ENCODE measurements at regions not wholly inside any gene's neighbourhood (a gene's known extent, or its start where the extent isn't known, plus 50 kb on each side); places are given as distances from the start of the nearest gene placed in this dataset.

DNA sequence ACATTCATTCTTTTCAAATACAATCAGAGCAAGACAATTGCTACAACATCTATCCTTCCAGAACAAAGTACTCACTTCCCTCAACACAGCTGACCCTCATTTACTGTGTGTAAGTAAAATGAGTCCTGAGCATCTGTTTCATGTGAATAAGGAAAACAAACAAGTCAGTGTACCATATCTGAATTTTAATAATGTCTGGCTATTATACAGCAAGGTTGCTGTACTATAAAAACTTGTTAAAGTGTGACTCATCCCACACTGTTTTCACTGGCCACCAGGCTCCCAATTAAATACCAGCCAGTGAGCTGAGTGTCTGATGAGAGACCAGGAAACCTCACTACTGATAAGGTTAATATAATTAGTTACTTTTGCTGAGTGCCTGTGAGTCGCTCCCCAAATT, 339.8 kb downstream of the AGTPBP1 start:
- TF ChIP-seq, protein P1, sequence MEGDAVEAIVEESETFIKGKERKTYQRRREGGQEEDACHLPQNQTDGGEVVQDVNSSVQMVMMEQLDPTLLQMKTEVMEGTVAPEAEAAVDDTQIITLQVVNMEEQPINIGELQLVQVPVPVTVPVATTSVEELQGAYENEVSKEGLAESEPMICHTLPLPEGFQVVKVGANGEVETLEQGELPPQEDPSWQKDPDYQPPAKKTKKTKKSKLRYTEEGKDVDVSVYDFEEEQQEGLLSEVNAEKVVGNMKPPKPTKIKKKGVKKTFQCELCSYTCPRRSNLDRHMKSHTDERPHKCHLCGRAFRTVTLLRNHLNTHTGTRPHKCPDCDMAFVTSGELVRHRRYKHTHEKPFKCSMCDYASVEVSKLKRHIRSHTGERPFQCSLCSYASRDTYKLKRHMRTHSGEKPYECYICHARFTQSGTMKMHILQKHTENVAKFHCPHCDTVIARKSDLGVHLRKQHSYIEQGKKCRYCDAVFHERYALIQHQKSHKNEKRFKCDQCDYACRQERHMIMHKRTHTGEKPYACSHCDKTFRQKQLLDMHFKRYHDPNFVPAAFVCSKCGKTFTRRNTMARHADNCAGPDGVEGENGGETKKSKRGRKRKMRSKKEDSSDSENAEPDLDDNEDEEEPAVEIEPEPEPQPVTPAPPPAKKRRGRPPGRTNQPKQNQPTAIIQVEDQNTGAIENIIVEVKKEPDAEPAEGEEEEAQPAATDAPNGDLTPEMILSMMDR (IDR thresholded peaks at IDR 0.05), result no peak
- no peak for DNase-seq (ENCODE audit: low spot score)
- H3K27me3 ChIP-seq, result no peaks in the 10 kb centered on the region
- H3K36me3 ChIP-seq, result no peaks in the 10 kb centered on the region
- H3K4me3 ChIP-seq, result no peak overlapping the region
- peaks cover 0 to 17% of the 10 kb centered on the region in 2 donors for H3K4me1 ChIP-seq
- H3K9me3 ChIP-seq, result no peaks in the 10 kb centered on the region
- no peak overlapping the region for H3K27ac ChIP-seq

DNA sequence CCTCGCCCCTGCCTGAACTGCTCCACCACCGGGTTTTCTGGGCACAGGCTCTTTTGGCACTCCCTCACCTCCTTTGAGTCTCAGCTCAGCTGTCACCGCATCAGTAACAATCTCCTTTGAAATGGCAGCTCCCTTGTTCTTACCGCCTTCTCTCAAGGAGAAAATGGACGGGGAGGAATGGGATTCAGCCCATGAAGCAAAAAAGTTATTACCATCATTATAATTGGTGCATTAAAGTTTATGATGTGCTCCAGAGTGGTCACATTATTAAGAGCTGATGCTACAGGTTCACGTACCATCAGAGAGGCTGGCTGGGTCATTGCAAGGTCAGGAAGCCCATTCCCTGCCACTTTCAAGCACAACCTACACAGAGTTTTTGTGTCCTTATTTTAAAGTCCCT, 344.7 kb downstream of the AGTPBP1 start:
- DNase-seq (ENCODE audit: low spot score), result no peak
- Histone ChIP-seq H3K9me3 (no peaks in the 10 kb centered on the region), H3K36me3 (no peaks in the 10 kb centered on the region), H3K4me3 (no peak overlapping the region), H3K27ac (no peak overlapping the region), H3K27me3 (no peaks in the 10 kb centered on the region), H3K4me1 (peaks cover 0 to 7% of the 10 kb centered on the region in 2 donors)
- TF ChIP-seq, protein P1 (IDR thresholded peaks at IDR 0.05), result no peak

DNA sequence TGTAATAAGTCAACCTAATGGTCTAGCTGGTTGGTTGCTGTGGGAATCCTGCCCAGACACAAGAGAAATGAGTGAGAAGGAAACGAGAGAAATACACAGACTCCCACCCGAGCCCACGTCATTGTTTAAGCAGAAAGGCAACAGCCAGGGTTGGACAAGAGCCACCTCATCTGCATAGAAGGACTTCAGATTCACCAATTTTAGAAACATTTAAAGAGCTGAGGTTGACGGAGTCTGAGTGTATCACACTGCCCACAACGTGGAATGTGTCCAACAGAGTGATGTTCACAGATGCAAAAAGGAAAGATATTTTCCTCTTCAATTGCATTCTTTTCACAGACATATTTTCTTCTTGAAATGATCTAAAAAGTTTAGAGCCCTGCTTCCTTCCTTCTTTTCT, 349.5 kb downstream of the AGTPBP1 start:
- H3K4me1 ChIP-seq, result no peaks in the 10 kb centered on the region
- no peaks in the 10 kb centered on the region for H3K36me3 ChIP-seq
- TF ChIP-seq, protein P1 (IDR thresholded peaks at IDR 0.05), result no peak
- H3K9me3 ChIP-seq, result no peaks in the 10 kb centered on the region
- no peak overlapping the region for H3K27ac ChIP-seq
- H3K27me3 ChIP-seq, result no peaks in the 10 kb centered on the region
- no peak overlapping the region for H3K4me3 ChIP-seq
- no peak for DNase-seq (ENCODE audit: low spot score)

DNA sequence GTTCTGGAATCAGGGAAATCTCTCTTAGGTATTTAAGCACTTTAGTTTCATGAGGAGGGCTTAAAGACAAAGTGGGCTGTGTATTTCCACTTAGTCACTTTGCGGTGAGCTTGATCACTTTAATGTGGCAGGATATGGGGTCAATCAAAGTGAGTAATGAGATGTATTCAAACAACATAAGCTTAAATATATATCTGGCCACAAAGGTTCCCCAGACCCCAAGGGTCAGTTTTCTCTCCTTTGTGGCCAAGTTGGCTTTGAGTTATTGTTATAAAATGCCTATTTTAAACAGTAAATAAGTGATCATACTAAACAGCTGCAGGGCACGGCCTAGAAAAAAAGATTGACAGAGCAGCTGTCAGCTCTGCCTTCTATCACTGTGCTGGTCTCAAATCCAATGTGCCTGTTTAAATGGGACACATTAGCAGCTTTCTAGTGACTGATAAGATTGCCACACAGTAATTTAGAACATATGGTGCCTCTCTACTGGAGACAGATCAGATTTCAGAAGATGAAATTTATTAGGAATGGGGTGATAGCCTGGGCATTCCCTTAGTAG, 363.9 kb downstream of the AGTPBP1 start:
- H3K27me3 ChIP-seq, result no peaks in the 10 kb centered on the region
- H3K4me1 ChIP-seq, result no peaks in the 10 kb centered on the region
- TF ChIP-seq, protein P1 (IDR thresholded peaks at IDR 0.05), result no peak
- H3K27ac ChIP-seq, result no peak overlapping the region
- no peak for DNase-seq (ENCODE audit: low spot score)
- no peak overlapping the region for H3K4me3 ChIP-seq
- H3K36me3 ChIP-seq, result no peaks in the 10 kb centered on the region
- no peaks in the 10 kb centered on the region for H3K9me3 ChIP-seq

DNA sequence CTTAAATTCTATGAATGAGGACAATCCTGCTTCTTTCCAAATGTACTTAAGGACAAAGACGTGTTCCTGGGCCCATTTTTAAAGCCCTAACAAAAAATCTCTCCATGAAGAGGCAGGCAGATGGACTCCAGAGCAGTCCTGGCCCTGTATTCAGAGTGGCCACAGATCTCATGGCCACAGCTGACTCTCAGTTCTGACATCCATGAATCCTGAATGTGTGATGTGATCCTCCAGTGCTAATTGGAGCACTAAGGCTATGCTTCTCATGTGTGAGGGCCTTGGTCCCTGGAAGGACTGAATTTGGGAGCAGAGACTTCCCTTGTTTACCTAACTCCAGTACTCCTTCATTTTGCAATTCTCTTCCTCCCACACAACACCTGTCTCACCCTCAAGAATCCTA, 373.0 kb downstream of the AGTPBP1 start:
- no peaks in the 10 kb centered on the region for H3K36me3 ChIP-seq
- DNase-seq (ENCODE audit: low spot score), result no peak
- H3K27me3 ChIP-seq, result no peaks in the 10 kb centered on the region
- no peak overlapping the region for H3K27ac ChIP-seq
- H3K9me3 ChIP-seq, result no peaks in the 10 kb centered on the region
- H3K4me3 ChIP-seq, result no peak overlapping the region
- TF ChIP-seq, protein P1 (IDR thresholded peaks at IDR 0.05), result no peak
- H3K4me1 ChIP-seq, result no peaks in the 10 kb centered on the region

DNA sequence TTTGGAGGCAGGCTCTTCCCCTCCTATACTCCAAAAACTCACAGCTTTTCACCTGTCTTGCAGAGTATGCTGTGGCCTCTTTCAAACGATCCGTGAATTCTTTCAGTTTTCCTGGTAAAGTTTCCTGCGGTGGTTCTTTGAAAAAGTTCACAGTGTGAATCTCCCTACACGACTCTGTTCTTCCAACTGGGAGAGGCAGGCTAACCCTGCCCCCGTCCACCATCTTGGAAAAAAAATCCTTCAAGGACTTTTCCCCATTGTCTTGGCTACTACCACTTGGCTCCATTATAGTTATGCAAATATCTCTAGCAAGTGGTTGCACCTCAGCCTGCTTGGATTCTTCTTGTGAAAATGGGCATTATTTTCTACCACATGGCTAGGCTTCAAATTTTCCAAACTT, 382.6 kb downstream of the AGTPBP1 start:
- H3K27ac ChIP-seq, result no peak overlapping the region
- TF ChIP-seq, protein P1 (IDR thresholded peaks at IDR 0.05), result no peak
- no peaks in the 10 kb centered on the region for H3K4me1 ChIP-seq
- H3K4me3 ChIP-seq, result no peak overlapping the region
- no peaks in the 10 kb centered on the region for H3K27me3 ChIP-seq
- H3K9me3 ChIP-seq, result peaks cover 0 to 13% of the 10 kb centered on the region in 2 donors
- no peaks in the 10 kb centered on the region for H3K36me3 ChIP-seq
- no peak for DNase-seq (ENCODE audit: low spot score)
